Gastrocnemius medialis (tissue), 4 donors: ENCODE measurements at regions not wholly inside any gene's neighbourhood (a gene's known extent, or its start where the extent isn't known, plus 50 kb on each side); places are given as distances from the start of the nearest gene placed in this dataset.

Experiments
- ATAC-seq, 2 donors: fragments of 150-250 bp; one replicate each; pipeline ENCODE4 v1.9.1; 2016
- DNase-seq, 2 donors: peaks; one replicate each; pipeline ENCODE4 v3.0.0-alpha.2; 2019
- H3K27ac ChIP-seq, 4 donors: fragments of 200-600 bp; sonication (generic); 1 replicate in 1 of 4; 2 replicates in 3 of 4; pipeline ENCODE4 v1.5.1; 2016 to 2018; ENCODE audit warnings: mild to moderate bottlenecking in 2 of 4, moderate library complexity in 1 of 4
- H3K27me3 ChIP-seq, 3 donors: fragments of 200-600 bp; sonication (generic) in 2 of 3; 1 replicate in 1 of 3; 2 replicates in 2 of 3; pipeline versions ENCODE4 v1.5.1 to v1.6.0; 2016 to 2019; ENCODE audit warnings: mild to moderate bottlenecking in 1 of 3, moderate library complexity in 1 of 3
- H3K36me3 ChIP-seq, 2 donors: fragments of 200-600 bp; sonication (generic) in 1 of 2; one replicate each; pipeline ENCODE4 v1.5.1; 2017 to 2018
- H3K4me1 ChIP-seq, 2 donors: fragments of 200-600 bp; sonication (generic) in 1 of 2; one replicate each; pipeline ENCODE4 v1.5.1; 2016 to 2017; ENCODE audit warnings: mild to moderate bottlenecking in 2 of 2
- H3K4me3 ChIP-seq, 4 donors: fragments of 200-600 bp; sonication (generic) in 3 of 4; 1 replicate in 1 of 4; 2 replicates in 3 of 4; pipeline ENCODE4 v1.5.1; 2016 to 2019; ENCODE audit warnings: mild to moderate bottlenecking in 2 of 4
- H3K9me3 ChIP-seq, 3 donors: fragments of 200-600 bp; sonication (generic) in 2 of 3; 1 replicate in 1 of 3; 2 replicates in 2 of 3; pipeline ENCODE4 v1.5.1; 2016 to 2019
- POLR2A ChIP-seq, 2 donors: fragments of 450-650 bp; IDR thresholded peaks; one replicate each; pipeline ENCODE4 v1.6.1; 2017; ENCODE audit warnings: antibody characterized with exemption in 2 of 2, mild to moderate bottlenecking in 2 of 2, moderate library complexity in 2 of 2
- in situ Hi-C, 4 donors: fragments of 200-750 bp; cut with MboI; loops; one replicate each; pipeline versions ENCODE4 v1.15.0 to v1.8.0; 2017; ENCODE audit warnings: low sequenced_read_pairs in 4 of 4
- intact Hi-C: fragments of 100-400 bp; cut with DNase I; formaldehyde crosslinking; loops from one replicate; pipeline ENCODE4 v1.15.1; 2023; ENCODE audit warnings: low total_unique reads
- TF ChIP-seq, protein P1 (sequence below), 5 experiments: fragments of 450-650 bp in 3 of 5; fragments of 200-600 bp in 2 of 5; sonication (generic) in 2 of 5; IDR thresholded peaks in 4 of 5; conservative IDR thresholded peaks in 1 of 5; 1 replicate in 4 of 5; 2 replicates in 1 of 5; pipeline ENCODE4 v1.5.1; 2016 to 2019; ENCODE audit warnings: antibody characterized with exemption in 5 of 5, mild to moderate bottlenecking in 3 of 5, moderate library complexity in 3 of 5

DNA sequence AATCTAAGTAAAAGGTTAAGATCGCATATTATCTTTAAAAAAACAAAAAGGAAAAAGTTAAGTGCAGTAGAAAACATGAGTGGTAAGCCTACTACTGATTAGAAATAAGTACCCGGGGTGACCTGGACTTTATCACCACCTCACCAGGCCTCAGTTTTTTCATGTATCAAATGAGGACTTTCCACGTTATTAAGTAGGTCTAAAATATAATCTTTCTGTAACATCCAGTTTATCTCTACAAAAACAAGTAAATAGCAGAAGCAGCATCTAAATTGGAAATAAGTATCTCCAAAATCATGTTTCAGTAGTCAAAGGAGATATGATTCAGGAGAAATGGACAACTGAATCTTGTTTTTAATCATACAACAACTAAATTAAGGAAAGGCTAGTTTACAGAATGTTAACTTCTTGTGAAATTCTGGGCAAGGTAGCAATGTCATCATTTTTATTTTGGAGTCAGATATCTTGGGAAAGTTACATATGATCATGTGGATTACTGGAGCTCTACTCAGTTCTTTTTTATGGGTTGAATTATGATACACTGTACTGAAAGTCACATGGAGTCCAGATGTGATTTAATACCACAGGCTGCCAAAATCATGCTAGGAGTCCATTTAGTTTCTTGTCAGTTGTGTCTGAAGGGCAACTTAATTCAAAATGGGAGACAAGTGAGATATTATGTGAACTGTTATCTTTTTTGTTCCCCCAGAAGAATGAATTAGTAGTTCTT lies 114.7 kb upstream of the PRL start:
- no peaks in the 10 kb centered on the region for H3K27me3 ChIP-seq
- ATAC-seq = peak; percentile 56 to 70
- H3K36me3 ChIP-seq = no peaks in the 10 kb centered on the region
- no peaks in the 10 kb centered on the region for H3K9me3 ChIP-seq
- no peak for DNase-seq
- in situ Hi-C loops (no loop called here), intact Hi-C loops (no loop called here)
- TF ChIP-seq, protein P1, sequence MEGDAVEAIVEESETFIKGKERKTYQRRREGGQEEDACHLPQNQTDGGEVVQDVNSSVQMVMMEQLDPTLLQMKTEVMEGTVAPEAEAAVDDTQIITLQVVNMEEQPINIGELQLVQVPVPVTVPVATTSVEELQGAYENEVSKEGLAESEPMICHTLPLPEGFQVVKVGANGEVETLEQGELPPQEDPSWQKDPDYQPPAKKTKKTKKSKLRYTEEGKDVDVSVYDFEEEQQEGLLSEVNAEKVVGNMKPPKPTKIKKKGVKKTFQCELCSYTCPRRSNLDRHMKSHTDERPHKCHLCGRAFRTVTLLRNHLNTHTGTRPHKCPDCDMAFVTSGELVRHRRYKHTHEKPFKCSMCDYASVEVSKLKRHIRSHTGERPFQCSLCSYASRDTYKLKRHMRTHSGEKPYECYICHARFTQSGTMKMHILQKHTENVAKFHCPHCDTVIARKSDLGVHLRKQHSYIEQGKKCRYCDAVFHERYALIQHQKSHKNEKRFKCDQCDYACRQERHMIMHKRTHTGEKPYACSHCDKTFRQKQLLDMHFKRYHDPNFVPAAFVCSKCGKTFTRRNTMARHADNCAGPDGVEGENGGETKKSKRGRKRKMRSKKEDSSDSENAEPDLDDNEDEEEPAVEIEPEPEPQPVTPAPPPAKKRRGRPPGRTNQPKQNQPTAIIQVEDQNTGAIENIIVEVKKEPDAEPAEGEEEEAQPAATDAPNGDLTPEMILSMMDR (IDR thresholded peaks at IDR 0.05 in 4 of 5, conservative IDR thresholded peaks at IDR 0.05 in 1 of 5) = no peak
- no peak for TF ChIP-seq POLR2A (IDR thresholded peaks at IDR 0.05)
- H3K4me1 ChIP-seq = no peaks in the 10 kb centered on the region
- no peak overlapping the region for H3K4me3 ChIP-seq
- H3K27ac ChIP-seq = no peak overlapping the region

DNA sequence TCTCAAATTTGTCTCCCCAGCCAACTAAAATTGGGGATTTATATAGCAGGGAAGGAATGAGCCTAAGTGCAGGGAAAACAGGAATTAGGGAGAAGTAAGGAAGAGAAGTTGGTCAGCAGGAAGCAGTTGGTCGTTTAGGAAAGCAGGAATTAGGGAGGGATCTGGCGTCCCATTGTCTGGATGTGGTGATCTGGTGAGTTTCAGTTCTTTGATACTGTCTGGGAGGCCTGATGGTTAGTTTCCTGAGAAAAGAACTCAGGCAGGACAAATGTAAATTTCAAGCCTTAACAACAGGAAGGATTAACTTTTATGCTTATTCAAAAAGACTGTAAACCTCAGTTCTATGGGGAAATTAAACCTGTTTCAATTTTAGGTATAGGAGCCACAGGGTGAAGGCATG lies 116.2 kb upstream of the PRL start:
- Histone ChIP-seq H3K9me3 (no peaks in the 10 kb centered on the region), H3K4me1 (no peaks in the 10 kb centered on the region), H3K27ac (no peak overlapping the region), H3K27me3 (no peaks in the 10 kb centered on the region), H3K4me3 (no peak overlapping the region), H3K36me3 (no peaks in the 10 kb centered on the region)
- ATAC-seq (no peak), DNase-seq (no peak)
- intact Hi-C loops = no loop called here
- in situ Hi-C loops = no loop called here
- no peak for TF ChIP-seq POLR2A (IDR thresholded peaks at IDR 0.05)
- TF ChIP-seq, protein P1 (IDR thresholded peaks at IDR 0.05 in 4 of 5, conservative IDR thresholded peaks at IDR 0.05 in 1 of 5) = no peak

DNA sequence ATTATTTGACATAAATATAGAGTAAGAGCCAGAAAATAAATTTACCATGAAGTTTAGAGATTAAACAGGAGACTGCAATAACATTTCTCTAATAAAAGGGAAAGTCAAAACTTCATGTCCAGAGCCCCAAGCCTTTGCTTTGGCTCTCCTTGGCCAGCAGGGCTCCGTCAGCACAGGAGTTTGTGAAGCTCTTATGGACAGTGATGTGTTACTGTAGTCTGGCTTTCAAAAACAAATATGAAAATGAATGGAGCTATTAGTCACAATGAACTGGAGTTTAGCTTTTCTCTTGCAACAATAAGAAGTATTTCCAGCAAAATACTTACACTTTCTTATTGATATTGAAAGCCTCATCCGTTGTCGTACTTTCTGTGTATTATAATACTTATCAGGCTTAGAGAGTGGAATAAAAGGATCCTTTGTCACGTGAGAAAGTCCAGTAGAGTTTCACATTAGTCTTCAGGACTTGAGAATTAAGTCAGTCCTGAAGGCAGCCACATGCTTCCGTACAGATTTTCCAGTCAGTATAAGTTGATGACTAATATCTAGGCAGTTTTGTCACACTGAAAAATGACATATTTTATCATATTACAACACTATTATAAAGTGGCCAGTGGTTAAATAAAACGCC lies 117.0 kb upstream of the PRL start:
- Histone ChIP-seq H3K27me3 (no peaks in the 10 kb centered on the region), H3K27ac (no peak overlapping the region), H3K4me3 (no peak overlapping the region), H3K9me3 (no peaks in the 10 kb centered on the region), H3K4me1 (no peaks in the 10 kb centered on the region), H3K36me3 (no peaks in the 10 kb centered on the region)
- in situ Hi-C loops = no loop called here
- intact Hi-C loops = no loop called here
- no peak for ATAC-seq
- TF ChIP-seq POLR2A (IDR thresholded peaks at IDR 0.05) = no peak
- TF ChIP-seq, protein P1 (IDR thresholded peaks at IDR 0.05 in 4 of 5, conservative IDR thresholded peaks at IDR 0.05 in 1 of 5) = no peak
- DNase-seq = no peak

DNA sequence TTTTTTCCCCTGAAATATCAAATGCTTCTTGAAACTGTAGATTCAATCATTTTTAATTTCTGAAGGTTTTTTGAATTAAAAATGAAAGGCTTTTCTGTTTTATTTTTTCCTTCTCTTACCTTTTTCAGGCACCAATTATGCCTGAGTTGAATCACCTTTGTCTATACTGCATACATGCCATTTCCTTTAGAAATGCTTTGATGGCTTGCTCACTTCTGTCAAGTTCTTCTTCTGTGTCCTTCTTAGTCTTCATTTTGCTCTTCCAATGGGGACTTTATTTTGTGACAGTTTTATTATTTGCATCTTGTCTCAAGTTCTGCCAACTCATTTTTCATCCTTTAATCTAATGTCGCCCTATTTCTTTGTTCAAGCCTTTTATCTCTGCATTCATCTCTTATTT lies 121.9 kb upstream of the PRL start:
- Histone ChIP-seq H3K27ac (no peak overlapping the region), H3K4me1 (no peaks in the 10 kb centered on the region), H3K4me3 (no peak overlapping the region), H3K27me3 (no peaks in the 10 kb centered on the region), H3K36me3 (no peaks in the 10 kb centered on the region), H3K9me3 (no peaks in the 10 kb centered on the region)
- in situ Hi-C loops (no loop called here), intact Hi-C loops (no loop called here)
- no peak for DNase-seq
- TF ChIP-seq, protein P1 (IDR thresholded peaks at IDR 0.05 in 4 of 5, conservative IDR thresholded peaks at IDR 0.05 in 1 of 5) = no peak
- no peak for ATAC-seq
